Panc1 (cell line): ENCODE measurements at regions not wholly inside any gene's neighbourhood (a gene's known extent, or its start where the extent isn't known, plus 50 kb on each side); places are given as distances from the start of the nearest gene placed in this dataset.

Experiments
- ATAC-seq: fragments of 200-7000 bp; cut with Tn5 transposase; 2 replicates; pipeline ENCODE4 v1.9.1; 2020; ENCODE audit warnings: mild to moderate bottlenecking, moderate library complexity
- BruUV-seq: library from RNA; stranded (reverse); fragments of 400-500 nt; replicated peaks from 2 replicates; lab custom pipeline; 2021; lab: Mats Ljungman, UMichigan
- CTCF ChIA-PET: fragments of 300-600 bp; sonication (Branson Sonifier 250); formaldehyde crosslinking; loops from one replicate; lab custom pipeline; 2022; ENCODE audit warnings: antibody characterized with exemption; lab: Charles Lee
- POLR2A ChIA-PET: fragments of 300-600 bp; sonication (Branson Sonifier 250); formaldehyde crosslinking; loops from one replicate; lab custom pipeline; 2022; ENCODE audit warnings: antibody characterized with exemption; lab: Charles Lee
- DNase-seq: peaks from one replicate; pipeline ENCODE4 v3.0.0-alpha.2; 2010; ENCODE audit warnings: low read depth, low spot score
- H3K27ac ChIP-seq: 2 replicates; pipeline ENCODE4 v1.5.1; 2011; ENCODE audit warnings: mild to moderate bottlenecking, low read length, inconsistent platforms
- H3K27me3 ChIP-seq: fragments of 200-500 bp; sonication (Bioruptor generic); 2 replicates; pipeline ENCODE4 v1.6.0; 2014; ENCODE audit warnings: low read length, inconsistent platforms; ENCODE audit not compliant: control insufficient read depth, insufficient read depth
- H3K36me3 ChIP-seq: fragments of 200-500 bp; sonication (Bioruptor generic); 2 replicates; pipeline ENCODE4 v1.5.1; 2014; ENCODE audit warnings: inconsistent platforms, mild to moderate bottlenecking, low read length, moderate library complexity; ENCODE audit not compliant: control insufficient read depth, insufficient read depth
- H3K4me1 ChIP-seq: 2 replicates; pipeline ENCODE4 v1.5.1; 2011; ENCODE audit warnings: inconsistent platforms, mild to moderate bottlenecking, low read length, moderate library complexity; ENCODE audit not compliant: control insufficient read depth, insufficient read depth
- H3K4me3 ChIP-seq, 2 experiments: 2 replicates each; pipeline ENCODE4 v1.5.1; 2011 to 2012; ENCODE audit warnings: low read depth in 2 of 2, low read length in 2 of 2, mild to moderate bottlenecking in 2 of 2, inconsistent platforms in 1 of 2, moderate library complexity in 1 of 2
- H3K9me3 ChIP-seq: fragments of 200-500 bp; sonication (Bioruptor generic); 2 replicates; pipeline ENCODE4 v1.5.1; 2014; ENCODE audit warnings: low read depth, mild to moderate bottlenecking, inconsistent platforms, low read length, moderate library complexity; ENCODE audit not compliant: control insufficient read depth, insufficient read depth
- POLR2AphosphoS5 ChIP-seq: IDR thresholded peaks from 2 replicates; pipeline ENCODE4 v1.6.1; 2012; ENCODE audit warnings: mild to moderate bottlenecking, low read depth, low read length, moderate library complexity
- REST ChIP-seq, 2 experiments: IDR thresholded peaks; 2 replicates each; pipeline ENCODE4 v1.6.1; 2011 to 2012; ENCODE audit warnings: low read depth in 2 of 2, control low read depth in 1 of 2, low read length in 1 of 2, mild to moderate bottlenecking in 1 of 2, moderate library complexity in 1 of 2; ENCODE audit not compliant: insufficient read depth in 1 of 2
- SIN3A ChIP-seq: IDR thresholded peaks from 2 replicates; pipeline ENCODE4 v1.6.1; 2012; ENCODE audit warnings: low read depth, mild to moderate bottlenecking, low read length, moderate library complexity, borderline replicate concordance; ENCODE audit not compliant: insufficient read depth
- TCF7L2 ChIP-seq: IDR thresholded peaks from 2 replicates; pipeline ENCODE4 v1.6.1; 2011; ENCODE audit warnings: mild to moderate bottlenecking, low read depth, low read length, inconsistent platforms
- in situ Hi-C: cut with HindIII; loops from 2 replicates; pipeline ENCODE4 v1.10.0; 2016; ENCODE audit warnings: low sequenced_read_pairs, low pct_unique_long_range_greater_than_20kb
- intact Hi-C: fragments of 100-400 bp; cut with micrococcal nuclease; formaldehyde crosslinking; loops from one replicate; pipeline ENCODE4 v1.10.0; 2022; ENCODE audit not compliant: unreplicated experiment
- TF ChIP-seq, protein P1 (sequence below): fragments of 450-650 bp; IDR thresholded peaks from 2 replicates; pipeline ENCODE4 v1.5.1; 2017; ENCODE audit warnings: mild to moderate bottlenecking

DNA sequence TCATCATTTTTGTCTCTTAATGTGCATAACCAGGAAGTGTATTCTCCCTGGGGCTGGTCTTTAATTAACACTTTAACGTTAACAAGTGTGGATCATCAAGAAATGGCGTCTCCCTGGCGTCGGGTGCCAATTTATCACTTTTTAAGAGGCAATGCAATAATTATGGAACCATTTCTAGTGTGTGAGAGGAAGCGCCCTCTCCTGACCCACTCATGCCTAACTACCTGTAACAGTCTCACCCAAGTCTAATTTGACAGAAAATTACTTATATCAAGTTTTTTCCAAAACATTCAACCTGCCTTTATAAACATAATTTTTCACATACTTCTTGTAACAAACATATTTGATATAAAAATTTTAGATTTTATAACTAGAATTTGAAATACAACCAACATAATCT lies 905.3 kb upstream of the MDGA2 start:
- ATAC-seq (no peak), DNase-seq (no peak)
- Histone ChIP-seq H3K4me1 (no peaks in the 10 kb centered on the region), H3K27me3 (no peaks in the 10 kb centered on the region), H3K27ac (no peak overlapping the region), H3K36me3 (no peaks in the 10 kb centered on the region), H3K9me3 (no peaks in the 10 kb centered on the region), H3K4me3 (no peak overlapping the region)
- ChIA-PET CTCF (no interaction called here), POLR2A (no interaction called here)
- TF ChIP-seq POLR2AphosphoS5, result no peak
- TF ChIP-seq REST (IDR thresholded peaks at IDR 0.05; ENCODE audit: insufficient read depth in 1 of 2, low read depth in 2 of 2, low read length in 1 of 2), result no peak
- TF ChIP-seq, protein P1, sequence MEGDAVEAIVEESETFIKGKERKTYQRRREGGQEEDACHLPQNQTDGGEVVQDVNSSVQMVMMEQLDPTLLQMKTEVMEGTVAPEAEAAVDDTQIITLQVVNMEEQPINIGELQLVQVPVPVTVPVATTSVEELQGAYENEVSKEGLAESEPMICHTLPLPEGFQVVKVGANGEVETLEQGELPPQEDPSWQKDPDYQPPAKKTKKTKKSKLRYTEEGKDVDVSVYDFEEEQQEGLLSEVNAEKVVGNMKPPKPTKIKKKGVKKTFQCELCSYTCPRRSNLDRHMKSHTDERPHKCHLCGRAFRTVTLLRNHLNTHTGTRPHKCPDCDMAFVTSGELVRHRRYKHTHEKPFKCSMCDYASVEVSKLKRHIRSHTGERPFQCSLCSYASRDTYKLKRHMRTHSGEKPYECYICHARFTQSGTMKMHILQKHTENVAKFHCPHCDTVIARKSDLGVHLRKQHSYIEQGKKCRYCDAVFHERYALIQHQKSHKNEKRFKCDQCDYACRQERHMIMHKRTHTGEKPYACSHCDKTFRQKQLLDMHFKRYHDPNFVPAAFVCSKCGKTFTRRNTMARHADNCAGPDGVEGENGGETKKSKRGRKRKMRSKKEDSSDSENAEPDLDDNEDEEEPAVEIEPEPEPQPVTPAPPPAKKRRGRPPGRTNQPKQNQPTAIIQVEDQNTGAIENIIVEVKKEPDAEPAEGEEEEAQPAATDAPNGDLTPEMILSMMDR, result no peak
- TF ChIP-seq SIN3A, result no peak
- TF ChIP-seq TCF7L2, result no peak
- intact Hi-C loops, result no loop called here
- BruUV-seq, result no TSS peak
- in situ Hi-C loops, result no loop called here

GRCh38 chr14:48575772-48576171 lies 900.4 kb upstream of the MDGA2 start:
- TF ChIP-seq POLR2AphosphoS5 (no peak), TCF7L2 (no peak), REST (IDR thresholded peaks at IDR 0.05; ENCODE audit: insufficient read depth in 1 of 2, low read depth in 2 of 2, low read length in 1 of 2) (no peak), SIN3A (no peak)
- TF ChIP-seq, protein P1, result no peak
- BruUV-seq, result no TSS peak
- POLR2A ChIA-PET, result no interaction called here

More at GRCh38 chr14:48575772-48576171, 900.4 kb upstream of the MDGA2 start:
- Histone ChIP-seq H3K36me3 (no peaks in the 10 kb centered on the region), H3K9me3 (no peaks in the 10 kb centered on the region), H3K4me1 (no peaks in the 10 kb centered on the region), H3K27ac (no peak overlapping the region), H3K27me3 (no peaks in the 10 kb centered on the region), H3K4me3 (no peak overlapping the region)
- DNase-seq (no peak), ATAC-seq (no peak)
- in situ Hi-C loops, result no loop called here
- CTCF ChIA-PET, result no interaction called here
- intact Hi-C loops, result no loop called here
